Left lung (tissue), 4 donors: ENCODE measurements at regions not wholly inside any gene's neighbourhood (a gene's known extent, or its start where the extent isn't known, plus 50 kb on each side); places are given as distances from the start of the nearest gene placed in this dataset.

Source experiments
- ATAC-seq: fragments of 200-7000 bp; cut with Tn5 transposase; one replicate; pipeline ENCODE4 v1.9.1; 2020; ENCODE audit warnings: moderate library complexity
- DNase-seq, 4 donors: peaks; one replicate each; pipeline ENCODE4 v3.0.0-alpha.2; 2013 to 2020
- H3K27ac ChIP-seq, 2 donors: fragments of 200-600 bp; sonication (generic) in 1 of 2; one replicate each; pipeline versions ENCODE4 v1.5.0 to v1.8.0; 2020 to 2021
- H3K27me3 ChIP-seq, 2 donors: fragments of 200-600 bp; sonication (generic) in 1 of 2; one replicate each; pipeline versions ENCODE4 v1.5.0 to v1.8.0; 2020 to 2021
- H3K36me3 ChIP-seq, 2 donors: fragments of 200-600 bp; sonication (generic) in 1 of 2; one replicate each; pipeline versions ENCODE4 v1.5.0 to v1.8.0; 2020 to 2021
- H3K4me1 ChIP-seq, 2 donors: fragments of 200-600 bp; one replicate each; pipeline ENCODE4 v1.8.0; 2021
- H3K4me3 ChIP-seq, 2 donors: fragments of 200-600 bp; sonication (generic) in 1 of 2; one replicate each; pipeline versions ENCODE4 v1.5.0 to v1.8.0; 2020 to 2021; ENCODE audit warnings: mild to moderate bottlenecking in 1 of 2
- H3K9me3 ChIP-seq, 2 donors: fragments of 200-600 bp; sonication (generic) in 1 of 2; one replicate each; pipeline versions ENCODE4 v1.5.0 to v1.8.0; 2020 to 2021
- CTCF ChIP-seq, 2 donors: fragments of 200-600 bp; sonication (generic) in 1 of 2; IDR thresholded peaks; one replicate each; pipeline versions ENCODE4 v1.5.0 to v1.8.0; 2021; ENCODE audit warnings: antibody characterized with exemption in 2 of 2
- intact Hi-C, 2 donors: fragments of 100-400 bp; cut with DNase I; formaldehyde crosslinking; loops; one replicate each; pipeline versions ENCODE4 v1.11.2 to v1.14.2; 2022
- donor health status: DM: no; HTN: yes; CAD: no.
- donor health status: DM: no; HTN: no; CAD: no.

GRCh38 chr7:153524070-153524601 is 528.1 kb upstream of the DPP6 start:
- Histone ChIP-seq H3K9me3 (peaks cover 0 to 15% of the 10 kb centered on the region in 2 donors), H3K4me1 (no peaks in the 10 kb centered on the region), H3K27ac (no peak overlapping the region), H3K4me3 (no peak overlapping the region), H3K36me3 (no peaks in the 10 kb centered on the region), H3K27me3 (no peaks in the 10 kb centered on the region)
- TF ChIP-seq CTCF (IDR thresholded peaks at IDR 0.05): no peak
- intact Hi-C loops: no loop called here
- DNase-seq (no peak), ATAC-seq (no peak)

- intact Hi-C loops: no loop called here
Measured at GRCh38 chr7:153529100-153529499, 523.1 kb upstream of the DPP6 start.

GRCh38 chr7:153529651-153530165 is 522.5 kb upstream of the DPP6 start:
- TF ChIP-seq CTCF (IDR thresholded peaks at IDR 0.05): no peak
- Histone ChIP-seq H3K4me1 (no peaks in the 10 kb centered on the region), H3K27ac (no peak overlapping the region)

More at GRCh38 chr7:153529100-153529499, 523.1 kb upstream of the DPP6 start:
- DNase-seq: no peak
- ATAC-seq: no peak
- H3K4me3 ChIP-seq: no peak overlapping the region
- H3K27me3 ChIP-seq: no peaks in the 10 kb centered on the region
- no peak for TF ChIP-seq CTCF (IDR thresholded peaks at IDR 0.05)
- peaks cover 0 to 13% of the 10 kb centered on the region in 2 donors for H3K9me3 ChIP-seq
- no peaks in the 10 kb centered on the region for H3K36me3 ChIP-seq
- no peak overlapping the region for H3K27ac ChIP-seq
- H3K4me1 ChIP-seq: no peaks in the 10 kb centered on the region

GRCh38 chr7:153530441-153530840 is 521.8 kb upstream of the DPP6 start:
- Histone ChIP-seq H3K27ac (no peak overlapping the region), H3K4me1 (no peaks in the 10 kb centered on the region), H3K27me3 (no peaks in the 10 kb centered on the region), H3K4me3 (no peak overlapping the region), H3K36me3 (no peaks in the 10 kb centered on the region), H3K9me3 (peaks cover 0 to 13% of the 10 kb centered on the region in 2 donors)
- DNase-seq (no peak), ATAC-seq (no peak)
- TF ChIP-seq CTCF (IDR thresholded peaks at IDR 0.05): no peak
- intact Hi-C loops: no loop called here

More at GRCh38 chr7:153529651-153530165, 522.5 kb upstream of the DPP6 start:
- Histone ChIP-seq H3K4me3 (no peak overlapping the region), H3K9me3 (peaks cover 0 to 13% of the 10 kb centered on the region in 2 donors), H3K36me3 (no peaks in the 10 kb centered on the region), H3K27me3 (no peaks in the 10 kb centered on the region)
- intact Hi-C loops: no loop called here
- no peak for ATAC-seq
- DNase-seq: no peak

- no peak overlapping the region for H3K4me3 ChIP-seq
- no peak for DNase-seq
Measured at GRCh38 chr7:153532326-153532725, 519.9 kb upstream of the DPP6 start.

More at GRCh38 chr7:153532326-153532725, 519.9 kb upstream of the DPP6 start:
- intact Hi-C loops: no loop called here
- Histone ChIP-seq H3K4me1 (no peaks in the 10 kb centered on the region), H3K36me3 (no peaks in the 10 kb centered on the region), H3K9me3 (peaks cover 0 to 15% of the 10 kb centered on the region in 2 donors), H3K27me3 (no peaks in the 10 kb centered on the region), H3K27ac (no peak overlapping the region)
- ATAC-seq: no peak
- no peak for TF ChIP-seq CTCF (IDR thresholded peaks at IDR 0.05)
